ENCODE measurements at regions not wholly inside any gene's neighbourhood (a gene's known extent, or its start where the extent isn't known, plus 50 kb on each side); places are given as distances from the start of the nearest gene placed in this dataset.
"Not testable (repeated sequence)": the region's sequence is repeated elsewhere in the genome, so short reads cannot be mapped to it uniquely, and the experiment has no call there.

DNA sequence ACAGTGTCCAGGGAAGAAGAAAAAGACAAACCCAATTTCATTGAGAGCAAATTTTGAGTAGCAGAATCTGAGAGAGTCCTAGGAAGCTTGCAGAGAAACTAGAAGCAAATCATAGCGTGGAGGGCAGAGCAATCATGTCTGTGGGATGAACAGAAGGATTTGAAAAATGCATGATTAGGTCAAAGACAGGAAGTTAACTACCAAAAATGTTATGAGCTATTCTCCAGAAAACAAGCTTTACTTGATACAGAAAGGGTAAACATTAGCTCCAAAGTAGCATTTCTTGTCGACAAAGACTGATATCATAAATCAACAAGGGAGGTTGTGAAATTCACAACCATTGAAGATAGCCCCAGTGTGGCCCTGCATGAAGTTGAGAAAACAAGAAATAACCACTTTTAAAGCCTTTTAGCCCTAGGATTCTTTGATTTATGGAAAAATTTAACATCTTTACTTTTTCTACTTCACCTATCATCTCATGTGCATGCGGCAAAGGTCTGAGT, 97.7 kb upstream of the MEGF10 start:
- DNase-seq (ENCODE audit: low read depth): peak; percentile 25
- TF ChIP-seq, protein P1, sequence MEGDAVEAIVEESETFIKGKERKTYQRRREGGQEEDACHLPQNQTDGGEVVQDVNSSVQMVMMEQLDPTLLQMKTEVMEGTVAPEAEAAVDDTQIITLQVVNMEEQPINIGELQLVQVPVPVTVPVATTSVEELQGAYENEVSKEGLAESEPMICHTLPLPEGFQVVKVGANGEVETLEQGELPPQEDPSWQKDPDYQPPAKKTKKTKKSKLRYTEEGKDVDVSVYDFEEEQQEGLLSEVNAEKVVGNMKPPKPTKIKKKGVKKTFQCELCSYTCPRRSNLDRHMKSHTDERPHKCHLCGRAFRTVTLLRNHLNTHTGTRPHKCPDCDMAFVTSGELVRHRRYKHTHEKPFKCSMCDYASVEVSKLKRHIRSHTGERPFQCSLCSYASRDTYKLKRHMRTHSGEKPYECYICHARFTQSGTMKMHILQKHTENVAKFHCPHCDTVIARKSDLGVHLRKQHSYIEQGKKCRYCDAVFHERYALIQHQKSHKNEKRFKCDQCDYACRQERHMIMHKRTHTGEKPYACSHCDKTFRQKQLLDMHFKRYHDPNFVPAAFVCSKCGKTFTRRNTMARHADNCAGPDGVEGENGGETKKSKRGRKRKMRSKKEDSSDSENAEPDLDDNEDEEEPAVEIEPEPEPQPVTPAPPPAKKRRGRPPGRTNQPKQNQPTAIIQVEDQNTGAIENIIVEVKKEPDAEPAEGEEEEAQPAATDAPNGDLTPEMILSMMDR (IDR thresholded peaks at IDR 0.05; ENCODE audit: low read length, missing control alignments): no peak
- H3K4me3 ChIP-seq (replicated peaks; ENCODE audit: low read depth, low read length): no peak overlapping the region

DNA sequence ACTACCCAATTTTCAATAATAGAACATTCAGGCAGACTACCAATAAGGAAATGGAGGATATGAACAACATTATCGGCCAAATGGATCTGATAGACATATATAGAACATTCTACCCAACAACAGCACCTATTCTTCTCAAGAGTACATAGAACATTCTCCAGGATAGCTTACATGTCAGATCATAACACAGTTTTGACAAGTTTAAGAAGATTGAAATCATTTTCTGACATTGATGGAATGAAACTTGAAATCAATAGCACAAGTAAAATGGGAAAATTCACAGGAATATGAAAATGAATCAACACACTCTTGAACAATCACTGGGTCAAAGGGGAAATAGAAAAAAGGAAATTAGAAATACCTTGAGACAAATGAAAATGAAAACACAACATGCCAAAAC, 94.6 kb upstream of the MEGF10 start:
- TF ChIP-seq, protein P1 (IDR thresholded peaks at IDR 0.05; ENCODE audit: low read length, missing control alignments): no peak
- no peak for DNase-seq (ENCODE audit: low read depth)
- no peak overlapping the region for H3K4me3 ChIP-seq (replicated peaks; ENCODE audit: low read depth, low read length)

DNA sequence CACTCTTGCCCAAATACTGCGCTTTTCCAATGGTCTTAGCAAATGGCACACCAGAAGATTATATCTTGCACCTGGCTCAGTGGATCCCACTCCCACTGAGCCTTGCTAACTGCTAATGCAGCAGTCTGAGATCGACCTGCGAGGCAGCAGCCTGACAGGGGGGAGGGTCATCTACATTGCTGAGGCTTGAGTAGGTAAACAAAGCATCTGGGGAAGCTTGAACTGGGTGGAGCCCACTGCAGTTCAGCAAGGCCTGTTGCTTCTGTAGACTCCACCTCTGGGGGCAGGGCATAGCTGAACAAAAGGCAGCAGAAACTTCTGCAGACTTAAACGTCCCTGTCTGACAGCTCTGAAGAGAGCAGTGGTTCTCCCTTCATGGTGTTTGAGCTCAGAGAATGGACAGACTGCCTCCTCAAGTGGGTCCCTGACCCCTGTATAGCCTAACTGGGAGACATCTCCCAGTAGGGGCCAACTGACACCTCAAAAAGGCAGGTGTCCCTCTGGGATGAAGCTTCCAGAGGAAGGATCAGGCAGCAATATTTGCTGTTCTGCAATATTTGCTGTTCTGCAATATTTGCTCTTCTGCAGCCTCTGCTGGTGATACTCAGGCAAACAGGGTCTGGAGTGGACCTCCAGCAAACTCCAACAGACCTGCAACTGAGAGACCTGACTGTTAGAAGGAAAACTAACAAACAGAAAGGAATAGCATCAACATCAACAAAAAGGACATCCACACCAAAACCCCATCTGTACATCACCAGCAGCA, 93.0 kb upstream of the MEGF10 start:
- DNase-seq (ENCODE audit: low read depth); H3K4me3 ChIP-seq (replicated peaks; ENCODE audit: low read depth, low read length): not testable (repeated sequence)

DNA sequence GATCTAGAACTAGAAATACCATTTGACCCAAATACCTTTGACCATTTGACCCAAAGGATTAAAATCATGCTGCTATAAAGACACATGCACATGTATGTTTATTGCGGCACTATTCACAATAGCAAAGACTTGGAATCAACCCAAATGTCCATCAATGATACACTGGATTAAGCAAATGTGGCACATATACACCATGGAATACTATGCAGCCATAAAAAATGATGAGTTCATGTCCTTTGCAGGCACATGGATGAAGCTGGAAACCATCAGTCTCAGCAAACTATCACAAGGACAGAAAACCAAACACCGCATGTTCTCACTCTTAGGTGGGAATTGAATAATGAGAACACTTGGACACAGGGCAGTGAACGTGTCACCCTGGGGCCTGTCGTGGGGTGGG, 87.9 kb upstream of the MEGF10 start:
- not testable (repeated sequence) for H3K4me3 ChIP-seq (replicated peaks; ENCODE audit: low read depth, low read length); DNase-seq (ENCODE audit: low read depth)

DNA sequence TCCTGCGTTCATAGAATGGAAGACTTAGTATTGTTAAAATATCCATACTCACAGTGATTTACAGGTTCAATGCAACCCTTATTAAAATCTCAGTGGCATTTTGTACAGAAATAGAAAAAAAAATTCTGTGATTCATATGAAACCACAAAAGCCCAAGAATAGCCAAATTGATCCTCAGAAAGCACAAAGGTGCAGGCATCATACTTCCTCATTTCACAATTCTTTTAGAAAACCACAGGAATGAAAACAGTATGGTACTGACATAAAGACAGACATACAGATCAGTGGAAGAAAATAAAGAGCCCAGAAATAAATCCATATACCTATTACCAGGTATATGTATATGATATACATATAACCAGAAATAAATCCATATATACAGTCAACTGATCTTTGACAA, 86.8 kb upstream of the MEGF10 start:
- TF ChIP-seq, protein P1 (IDR thresholded peaks at IDR 0.05; ENCODE audit: low read length, missing control alignments): no peak
- H3K4me3 ChIP-seq (replicated peaks; ENCODE audit: low read depth, low read length): no peak overlapping the region
- peak; percentile 77 for DNase-seq (ENCODE audit: low read depth)

DNA sequence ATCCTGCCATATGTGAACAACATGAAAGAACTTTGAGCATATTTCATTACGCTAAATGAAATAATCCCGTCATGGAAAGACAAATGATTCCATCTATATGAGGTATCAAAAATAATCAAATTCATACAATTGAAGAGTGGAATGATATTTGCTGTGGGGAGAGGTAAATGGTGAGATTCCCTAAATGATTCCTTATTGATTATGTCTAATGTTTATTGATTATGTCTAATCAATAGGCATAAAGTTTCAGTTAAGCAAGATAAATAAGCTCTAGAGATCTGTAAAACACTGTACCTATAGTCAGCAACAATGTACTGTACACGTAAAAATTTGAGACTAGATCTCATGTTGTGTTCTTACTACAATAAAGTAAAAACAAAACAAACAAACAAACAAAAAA, 85.4 kb upstream of the MEGF10 start:
- TF ChIP-seq, protein P1 (IDR thresholded peaks at IDR 0.05; ENCODE audit: low read length, missing control alignments): no peak
- no peak for DNase-seq (ENCODE audit: low read depth)
- no peak overlapping the region for H3K4me3 ChIP-seq (replicated peaks; ENCODE audit: low read depth, low read length)

DNA sequence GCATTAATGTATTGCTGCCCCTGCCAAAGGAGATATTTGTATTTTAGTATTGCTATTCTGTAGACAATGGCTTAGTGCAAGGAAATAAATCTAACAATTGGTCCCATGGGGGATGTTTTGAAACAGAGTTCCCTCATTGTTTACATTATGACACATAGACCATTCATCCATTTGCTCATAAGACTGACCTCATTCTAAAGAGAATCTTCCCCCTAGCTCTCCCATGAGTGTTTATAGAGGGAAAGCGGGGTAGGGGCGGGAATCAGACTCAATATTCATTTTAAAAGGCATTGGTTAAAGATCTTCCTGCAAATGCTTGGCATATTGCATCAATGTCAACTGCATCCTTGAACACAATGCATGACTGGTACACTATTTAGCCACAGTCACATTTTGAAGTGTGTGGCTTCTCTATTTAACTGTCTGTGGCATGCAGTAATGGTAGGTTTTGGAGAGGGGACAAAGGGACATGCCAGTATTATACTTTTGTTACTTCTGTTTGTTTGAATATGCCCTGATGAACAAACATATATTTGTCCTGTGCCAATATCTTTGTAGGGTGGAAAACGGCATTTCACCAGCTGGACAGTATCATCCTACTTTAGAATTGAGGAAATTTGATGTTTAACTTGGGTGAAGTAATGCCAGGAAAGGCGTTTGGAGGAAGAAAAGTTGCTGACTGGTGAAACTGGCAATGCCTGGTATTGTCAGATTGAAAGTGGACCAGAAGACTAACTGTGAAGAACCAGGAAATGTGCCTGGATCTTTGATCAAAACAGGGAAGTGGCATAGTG, 84.1 kb upstream of the MEGF10 start:
- peak; percentile 95 for DNase-seq (ENCODE audit: low read depth)
- no peak overlapping the region for H3K4me3 ChIP-seq (replicated peaks; ENCODE audit: low read depth, low read length)
- TF ChIP-seq, protein P1 (IDR thresholded peaks at IDR 0.05; ENCODE audit: low read length, missing control alignments): no peak
